IMR-90 (cell line): ENCODE measurements at regions not wholly inside any gene's neighbourhood (a gene's known extent, or its start where the extent isn't known, plus 50 kb on each side); places are given as distances from the start of the nearest gene placed in this dataset.

Experiments used
- ATAC-seq: fragments of 200-7000 bp; cut with Tn5 transposase; 2 replicates; pipeline ENCODE4 v1.9.1; 2020; ENCODE audit warnings: low read depth, mild to moderate bottlenecking, moderate library complexity
- BruUV-seq: library from RNA; stranded (reverse); fragments of 400-500 nt; replicated peaks from 2 replicates; lab custom pipeline; 2021; lab: Mats Ljungman, UMichigan
- CTCF ChIA-PET: fragments of 300-600 bp; formaldehyde crosslinking; extraction: SDS; loops from one replicate; lab custom pipeline; 2021; ENCODE audit warnings: antibody characterized with exemption; lab: Yijun Ruan, JAX
- POLR2A ChIA-PET: fragments of 300-600 bp; sonication (Branson Sonifier 250); formaldehyde crosslinking; loops from one replicate; lab custom pipeline; 2022; ENCODE audit warnings: antibody characterized with exemption; ENCODE audit not compliant: unreplicated experiment; lab: Charles Lee
- DNase-seq: peaks from one replicate; pipeline ENCODE4 v3.0.0; 2013
- H2AFZ ChIP-seq: replicated peaks from 2 replicates; pipeline ENCODE3; 2013; ENCODE audit warnings: low read length, mild to moderate bottlenecking; ENCODE audit not compliant: poor library complexity
- H2AK5ac ChIP-seq: 2 replicates; pipeline ENCODE4 v1.6.1; 2013; ENCODE audit warnings: low read depth, low read length, inconsistent platforms
- H2AK9ac ChIP-seq: replicated peaks from 2 replicates; pipeline ENCODE3; 2013; ENCODE audit warnings: mild to moderate bottlenecking, low read depth, low read length, moderate library complexity; ENCODE audit not compliant: poor library complexity
- H2BK120ac ChIP-seq: 2 replicates; pipeline ENCODE4 v1.6.1; 2013; ENCODE audit warnings: low read depth, low read length, inconsistent platforms
- H2BK15ac ChIP-seq: 3 replicates; pipeline ENCODE4 v1.6.1; 2013; ENCODE audit warnings: low read depth, low read length, inconsistent platforms
- H2BK20ac ChIP-seq: 2 replicates; pipeline ENCODE4 v1.6.1; 2013; ENCODE audit warnings: low read depth, mild to moderate bottlenecking, inconsistent platforms, low read length, moderate library complexity
- H2BK5ac ChIP-seq: 2 replicates; pipeline ENCODE4 v1.6.1; 2013; ENCODE audit warnings: mild to moderate bottlenecking, low read depth, low read length, inconsistent platforms; ENCODE audit not compliant: poor library complexity, severe bottlenecking
- H3K14ac ChIP-seq: replicated peaks from 2 replicates; pipeline ENCODE4 v1.6.1; 2013; ENCODE audit warnings: low read depth, low read length, inconsistent platforms
- H3K18ac ChIP-seq: 2 replicates; pipeline ENCODE4 v1.6.1; 2013; ENCODE audit warnings: low read depth, low read length, control low read depth
- H3K23ac ChIP-seq: 2 replicates; pipeline ENCODE4 v1.6.1; 2013; ENCODE audit warnings: low read depth, low read length, inconsistent platforms
- H3K27ac ChIP-seq: 2 replicates; pipeline ENCODE4 v1.5.1; 2013; ENCODE audit warnings: mild to moderate bottlenecking, control low read depth, low read length; ENCODE audit not compliant: insufficient read depth
- H3K27me3 ChIP-seq: 2 replicates; pipeline ENCODE4 v1.6.1; 2013; ENCODE audit warnings: low read length; ENCODE audit not compliant: control insufficient read depth, insufficient read depth
- H3K36me3 ChIP-seq: 2 replicates; pipeline ENCODE4 v1.6.1; 2013; ENCODE audit warnings: low read length, mixed read lengths; ENCODE audit not compliant: control insufficient read depth, insufficient read depth
- H3K4ac ChIP-seq: 2 replicates; pipeline ENCODE4 v1.6.1; 2013; ENCODE audit warnings: low read depth, low read length, inconsistent platforms
- H3K4me1 ChIP-seq: 2 replicates; pipeline ENCODE4 v1.6.1; 2013; ENCODE audit warnings: low read length, mixed read lengths; ENCODE audit not compliant: control insufficient read depth, insufficient read depth
- H3K4me2 ChIP-seq: 2 replicates; pipeline ENCODE4 v1.6.1; 2013; ENCODE audit warnings: low read depth, mild to moderate bottlenecking, control low read depth, low read length, moderate library complexity
- H3K4me3 ChIP-seq: 2 replicates; pipeline ENCODE4 v1.5.1; 2013; ENCODE audit warnings: low read depth, mild to moderate bottlenecking, control low read depth, low read length, moderate library complexity; ENCODE audit not compliant: insufficient read depth
- H3K56ac ChIP-seq: 2 replicates; pipeline ENCODE4 v1.6.1; 2013; ENCODE audit warnings: low read length, inconsistent platforms; ENCODE audit not compliant: insufficient read depth; ENCODE audit errors: extremely low read depth
- H3K79me1 ChIP-seq, 2 experiments: 2 replicates each; pipeline ENCODE4 v1.6.1; 2013; ENCODE audit warnings: low read length in 2 of 2, inconsistent platforms in 1 of 2, low read depth in 1 of 2
- H3K9ac ChIP-seq: 2 replicates; pipeline ENCODE4 v1.6.1; 2013; ENCODE audit warnings: low read depth, low read length, control low read depth
- H3K9me1 ChIP-seq: 2 replicates; pipeline ENCODE4 v1.6.1; 2013; ENCODE audit warnings: low read length, inconsistent platforms; ENCODE audit not compliant: insufficient read depth
- H3K9me3 ChIP-seq: 2 replicates; pipeline ENCODE4 v1.6.1; 2013; ENCODE audit warnings: low read length; ENCODE audit not compliant: control insufficient read depth, insufficient read depth
- H4K20me1 ChIP-seq: 2 replicates; pipeline ENCODE4 v1.6.1; 2013; ENCODE audit warnings: low read length, inconsistent platforms; ENCODE audit not compliant: insufficient read depth
- H4K5ac ChIP-seq: 2 replicates; pipeline ENCODE4 v1.6.1; 2013; ENCODE audit warnings: mild to moderate bottlenecking, low read depth, low read length, control low read depth
- H4K8ac ChIP-seq, 2 experiments: 2 replicates each; pipeline ENCODE4 v1.6.1; 2013; ENCODE audit warnings: low read depth in 2 of 2, low read length in 2 of 2, control low read depth in 1 of 2, inconsistent platforms in 1 of 2
- H4K91ac ChIP-seq: 2 replicates; pipeline ENCODE4 v1.6.1; 2013; ENCODE audit warnings: low read depth, low read length, inconsistent platforms; ENCODE audit not compliant: insufficient read depth
- BHLHE40 ChIP-seq: fragments of 150-350 bp; IDR thresholded peaks from 2 replicates; pipeline ENCODE4 v1.6.1; 2016; ENCODE audit warnings: mild to moderate bottlenecking, low read depth, low read length
- CEBPB ChIP-seq: IDR thresholded peaks from 2 replicates; pipeline ENCODE4 v1.6.1; 2012; ENCODE audit warnings: low read depth, low read length, improper control_type of control experiment
- CHD1 ChIP-seq: IDR thresholded peaks from 2 replicates; pipeline ENCODE4 v1.6.1; 2012; ENCODE audit warnings: low read depth, low read length, improper control_type of control experiment
- CTCF ChIP-seq: conservative IDR thresholded peaks from 2 replicates; pipeline ENCODE4 v1.5.1; 2012; ENCODE audit warnings: mild to moderate bottlenecking, low read depth, low read length, improper control_type of control experiment
- ELK1 ChIP-seq: fragments of 150-350 bp; IDR thresholded peaks from 2 replicates; pipeline ENCODE4 v1.6.1; 2016; ENCODE audit warnings: low read depth, mild to moderate bottlenecking, low read length, moderate library complexity, borderline replicate concordance
- FOS ChIP-seq: fragments of 150-350 bp; IDR thresholded peaks from 2 replicates; pipeline ENCODE4 v1.6.1; 2016; ENCODE audit warnings: low read depth, low read length
- MAFK ChIP-seq: IDR thresholded peaks from 2 replicates; pipeline ENCODE4 v1.6.1; 2012; ENCODE audit warnings: low read depth, low read length, improper control_type of control experiment
- MAZ ChIP-seq: IDR thresholded peaks from 2 replicates; pipeline ENCODE4 v1.6.1; 2012; ENCODE audit warnings: low read depth, mild to moderate bottlenecking, low read length, improper control_type of control experiment, moderate library complexity, borderline replicate concordance
- MXI1 ChIP-seq: IDR thresholded peaks from 2 replicates; pipeline ENCODE4 v1.6.1; 2012; ENCODE audit warnings: low read depth, mild to moderate bottlenecking, low read length, moderate library complexity, borderline replicate concordance
- NFE2L2 ChIP-seq: fragments of 150-350 bp; IDR thresholded peaks from 2 replicates; pipeline ENCODE4 v1.6.1; 2016; ENCODE audit warnings: low read depth, mild to moderate bottlenecking, low read length
- POLR2A ChIP-seq: IDR thresholded peaks from 2 replicates; pipeline ENCODE4 v1.6.1; 2012; ENCODE audit warnings: mild to moderate bottlenecking, low read depth, low read length
- RAD21 ChIP-seq: IDR thresholded peaks from 2 replicates; pipeline ENCODE4 v1.6.1; 2012; ENCODE audit warnings: low read length, improper control_type of control experiment
- RCOR1 ChIP-seq: IDR thresholded peaks from 2 replicates; pipeline ENCODE4 v1.6.1; 2012; ENCODE audit warnings: mild to moderate bottlenecking, low read length, improper control_type of control experiment; ENCODE audit not compliant: insufficient replicate concordance
- RFX5 ChIP-seq: IDR thresholded peaks from 2 replicates; pipeline ENCODE4 v1.8.0; 2012; ENCODE audit warnings: low read depth, mild to moderate bottlenecking, low read length, moderate library complexity
- SMC3 ChIP-seq: fragments of 150-350 bp; IDR thresholded peaks from 2 replicates; pipeline ENCODE4 v1.6.1; 2016; ENCODE audit warnings: low read depth, mild to moderate bottlenecking, antibody characterized with exemption, low read length, moderate library complexity
- USF2 ChIP-seq: fragments of 150-350 bp; IDR thresholded peaks from 2 replicates; pipeline ENCODE4 v1.6.1; 2017; ENCODE audit warnings: mild to moderate bottlenecking, antibody characterized with exemption, low read length, low read depth
- WGBS, 2 experiments: methylation state at CpG; one replicate each; pipeline versions ENCODE4 v1.1.5 to v1.1.7; 2013; ENCODE audit warnings: missing lambda C conversion rate in 2 of 2; ENCODE audit not compliant: insufficient read length in 1 of 2; ENCODE audit errors: extremely low coverage in 2 of 2; 5-methylcytosine and 5-hydroxymethylcytosine counted together
- dilution Hi-C: fragments of 300-500 bp; cut with HindIII; formaldehyde crosslinking; loops from one replicate; pipeline ENCODE4 v1.14.3; 2018; ENCODE audit warnings: low sequenced_read_pairs; ENCODE audit not compliant: unreplicated experiment
- in situ Hi-C: fragments of 300-500 bp; cut with MboI; formaldehyde crosslinking; loops from 3 replicates; pipeline ENCODE4 v1.14.3; 2019; ENCODE audit warnings: low sequenced_read_pairs, inconsistent platforms, mixed read lengths
- intact Hi-C: fragments of 100-400 bp; cut with micrococcal nuclease; formaldehyde crosslinking; loops from 2 replicates; pipeline ENCODE4 v1.10.0; 2022

GRCh38 chr1:195956845-195957244, 651.4 kb downstream of the KCNT2 start:
- no peak overlapping the region for H3K27ac ChIP-seq

More at GRCh38 chr1:195956845-195957244, 651.4 kb downstream of the KCNT2 start:
- H4K8ac ChIP-seq, result no peak overlapping the region
- H2AFZ ChIP-seq, result no peak overlapping the region
- no peak overlapping the region for H3K14ac ChIP-seq
- no peak overlapping the region for H2AK9ac ChIP-seq
- ChIA-PET POLR2A (no interaction called here), CTCF (no interaction called here)
- no peak overlapping the region for H3K4ac ChIP-seq
- no peak overlapping the region for H3K9ac ChIP-seq
- no peaks in the 10 kb centered on the region for H3K27me3 ChIP-seq
- ATAC-seq, result no peak
- no peak overlapping the region for H4K5ac ChIP-seq
- no peak overlapping the region for H2AK5ac ChIP-seq
- in situ Hi-C loops (no loop called here), dilution Hi-C loops (no loop called here), intact Hi-C loops (no loop called here)
- H3K4me3 ChIP-seq, result no peak overlapping the region
- DNase-seq, result no peak
- BruUV-seq, result no TSS peak
- no peaks in the 10 kb centered on the region for H3K4me1 ChIP-seq
- no peak overlapping the region for H2BK15ac ChIP-seq
- H2BK5ac ChIP-seq, result no peak overlapping the region
- 0% methylated on average over 1 of the region's 3 CpGs; no CpG with 5 or more reads in 1 of the 2 experiments for WGBS, 2 experiments
- H3K79me1 ChIP-seq, result no peaks in the 10 kb centered on the region
- H4K91ac ChIP-seq, result no peak overlapping the region
- H2BK120ac ChIP-seq, result no peak overlapping the region
- no peak overlapping the region for H3K56ac ChIP-seq
- H3K18ac ChIP-seq, result no peak overlapping the region
- no peak overlapping the region for H3K4me2 ChIP-seq
- no peak overlapping the region for H2BK20ac ChIP-seq
- H4K20me1 ChIP-seq, result no peaks in the 10 kb centered on the region
- H3K23ac ChIP-seq, result no peak overlapping the region
- no peaks in the 10 kb centered on the region for H3K9me1 ChIP-seq
- H3K9me3 ChIP-seq, result no peaks in the 10 kb centered on the region
- no peaks in the 10 kb centered on the region for H3K36me3 ChIP-seq
- TF ChIP-seq CHD1 (no peak), RCOR1 (no peak), BHLHE40 (no peak), MXI1 (no peak), NFE2L2 (no peak), USF2 (no peak), CTCF (no peak), POLR2A (no peak), ELK1 (no peak), FOS (no peak), SMC3 (no peak), RFX5 (no peak), MAZ (no peak), CEBPB (no peak), RAD21 (no peak), MAFK (no peak)
